H1 (cell line): ENCODE measurements at regions not wholly inside any gene's neighbourhood (a gene's known extent, or its start where the extent isn't known, plus 50 kb on each side); places are given as distances from the start of the nearest gene placed in this dataset.

Experiments used
- CTCF ChIA-PET: fragments of 300-600 bp; sonication (Branson Sonifier 250); formaldehyde crosslinking; loops from one replicate; lab custom pipeline; 2021; ENCODE audit not compliant: partially characterized antibody; lab: Charles Lee
- POLR2A ChIA-PET: fragments of 300-600 bp; sonication (Branson Sonifier 250); formaldehyde crosslinking; loops from one replicate; lab custom pipeline; 2021; ENCODE audit warnings: inconsistent platforms; ENCODE audit not compliant: partially characterized antibody; lab: Charles Lee
- DNase-seq, 2 experiments: peaks; one replicate each; pipeline versions ENCODE4 v3.0.0 to v3.0.0-alpha.2; 2010 to 2022; ENCODE audit warnings: low spot score in 2 of 2, low read depth in 1 of 2, mixed read lengths in 1 of 2
- FAIRE-seq: peaks from 2 replicates; lab custom pipeline; 2011; peaks lifted over from hg19 to GRCh38; lab: Jason Lieb, UNC
- H2AFZ ChIP-seq: 2 replicates; pipeline ENCODE4 v1.8.1; 2012; ENCODE audit warnings: low read length, inconsistent platforms
- H2AK5ac ChIP-seq: 2 replicates; pipeline ENCODE4 v1.6.1; 2013; ENCODE audit warnings: low read depth, low read length
- H2BK120ac ChIP-seq: replicated peaks from 2 replicates; pipeline ENCODE3; 2013; ENCODE audit warnings: low read depth, low read length, inconsistent platforms
- H2BK12ac ChIP-seq: 2 replicates; pipeline ENCODE4 v1.6.1; 2013; ENCODE audit warnings: low read depth, low read length
- H2BK15ac ChIP-seq: 2 replicates; pipeline ENCODE4 v1.6.1; 2013; ENCODE audit warnings: low read length
- H2BK20ac ChIP-seq: 2 replicates; pipeline ENCODE4 v1.6.1; 2013; ENCODE audit warnings: low read length
- H2BK5ac ChIP-seq: 2 replicates; pipeline ENCODE4 v1.6.1; 2013; ENCODE audit warnings: low read depth, low read length
- H3K14ac ChIP-seq: 2 replicates; pipeline ENCODE4 v1.6.1; 2013; ENCODE audit warnings: inconsistent platforms; ENCODE audit not compliant: insufficient read length
- H3K18ac ChIP-seq: 2 replicates; pipeline ENCODE4 v1.6.1; 2013; ENCODE audit warnings: low read length; ENCODE audit errors: extremely low read depth
- H3K23ac ChIP-seq: 2 replicates; pipeline ENCODE4 v1.6.1; 2013; ENCODE audit warnings: inconsistent platforms; ENCODE audit not compliant: insufficient read length
- H3K23me2 ChIP-seq: 2 replicates; pipeline ENCODE4 v1.6.1; 2013; ENCODE audit warnings: low read depth, low read length
- H3K27ac ChIP-seq: 2 replicates; pipeline ENCODE4 v1.6.1; 2011; ENCODE audit warnings: low read depth, low read length, inconsistent platforms
- H3K27me3 ChIP-seq, 4 experiments: replicated peaks in 1 of 4; 1 replicate in 1 of 4; 2 replicates in 3 of 4; pipeline versions ENCODE4 v1.6.1 to v1.8.1; 2011 to 2013; ENCODE audit warnings: low read length in 3 of 4, mild to moderate bottlenecking in 3 of 4, inconsistent platforms in 2 of 4, mixed read lengths in 2 of 4, moderate library complexity in 1 of 4; ENCODE audit not compliant: control insufficient read depth in 3 of 4, insufficient read depth in 3 of 4; ENCODE audit errors: extremely low read depth in 1 of 4
- H3K36me3 ChIP-seq, 4 experiments: 2 replicates each; pipeline versions ENCODE4 v1.6.1 to v1.8.1; 2011 to 2013; ENCODE audit warnings: mild to moderate bottlenecking in 4 of 4, low read length in 3 of 4, moderate library complexity in 2 of 4, control low read depth in 1 of 4, inconsistent platforms in 1 of 4; ENCODE audit not compliant: insufficient read depth in 4 of 4, control insufficient read depth in 2 of 4
- H3K4ac ChIP-seq: replicated peaks from 2 replicates; pipeline ENCODE3; 2013; ENCODE audit warnings: low read length, low read depth, mixed read lengths, inconsistent platforms; ENCODE audit not compliant: insufficient read length
- H3K4me1 ChIP-seq, 4 experiments: replicated peaks in 1 of 4; 1 replicate in 1 of 4; 2 replicates in 3 of 4; pipeline versions ENCODE4 v1.6.1 to v1.8.1; 2011 to 2013; ENCODE audit warnings: low read length in 3 of 4, inconsistent platforms in 2 of 4, mixed read lengths in 1 of 4; ENCODE audit not compliant: insufficient read depth in 4 of 4, control insufficient read depth in 3 of 4
- H3K4me2 ChIP-seq, 2 experiments: 2 replicates each; pipeline versions ENCODE4 v1.6.1 to v1.8.1; 2011 to 2013; ENCODE audit warnings: low read depth in 2 of 2, low read length in 2 of 2, control low read depth in 1 of 2, inconsistent platforms in 1 of 2, mild to moderate bottlenecking in 1 of 2; ENCODE audit not compliant: insufficient read depth in 1 of 2
- H3K4me3 ChIP-seq, 4 experiments: fragments of 200-600, 300-600 bp in 1 of 4; sonication (generic), shearing (Covaris generic), sonication (Bioruptor Twin) in 1 of 4; 2 replicates each; pipeline versions ENCODE4 v1.5.1 to v1.8.1; 2011 to 2016; ENCODE audit warnings: low read length in 4 of 4, low read depth in 3 of 4, control low read depth in 2 of 4, inconsistent platforms in 2 of 4, mild to moderate bottlenecking in 2 of 4, mixed read lengths in 1 of 4, moderate library complexity in 1 of 4; ENCODE audit not compliant: insufficient read depth in 2 of 4; ENCODE audit errors: extremely low read depth in 1 of 4
- H3K56ac ChIP-seq: replicated peaks from 2 replicates; pipeline ENCODE3; 2013; ENCODE audit warnings: low read depth, mild to moderate bottlenecking, mixed read lengths, low read length, inconsistent platforms; ENCODE audit not compliant: insufficient read length
- H3K79me1 ChIP-seq: 2 replicates; pipeline ENCODE4 v1.6.1; 2013; ENCODE audit warnings: low read depth, low read length, control low read depth
- H3K79me2 ChIP-seq, 2 experiments: 2 replicates each; pipeline versions ENCODE4 v1.6.1 to v1.8.1; 2012 to 2013; ENCODE audit warnings: low read length in 2 of 2, mild to moderate bottlenecking in 2 of 2, inconsistent platforms in 1 of 2; ENCODE audit not compliant: insufficient read depth in 2 of 2, control insufficient read depth in 1 of 2
- H3K9ac ChIP-seq, 4 experiments: replicated peaks in 1 of 4; 1 replicate in 1 of 4; 2 replicates in 3 of 4; pipeline versions ENCODE4 v1.6.1 to v1.8.1; 2011 to 2013; ENCODE audit warnings: low read depth in 3 of 4, low read length in 3 of 4, control low read depth in 2 of 4, mild to moderate bottlenecking in 2 of 4, moderate library complexity in 2 of 4, inconsistent platforms in 1 of 4; ENCODE audit errors: extremely low read depth in 1 of 4
- H3K9me3 ChIP-seq, 2 experiments: 2 replicates each; pipeline versions ENCODE4 v1.6.1 to v1.8.1; 2012 to 2013; ENCODE audit warnings: mild to moderate bottlenecking in 2 of 2, moderate library complexity in 2 of 2, control low read depth in 1 of 2, inconsistent platforms in 1 of 2, low read depth in 1 of 2, low read length in 1 of 2, mixed read lengths in 1 of 2; ENCODE audit not compliant: insufficient read depth in 2 of 2
- H4K20me1 ChIP-seq, 2 experiments: replicated peaks in 1 of 2; 2 replicates each; pipeline versions ENCODE3 to v1.8.1; 2011 to 2013; ENCODE audit warnings: inconsistent platforms in 2 of 2, low read length in 2 of 2, mild to moderate bottlenecking in 1 of 2; ENCODE audit not compliant: insufficient read depth in 2 of 2, control insufficient read depth in 1 of 2
- H4K5ac ChIP-seq: 2 replicates; pipeline ENCODE4 v1.6.1; 2013; ENCODE audit warnings: low read length, low read depth, mixed read lengths, inconsistent platforms; ENCODE audit not compliant: insufficient read length
- H4K8ac ChIP-seq: 2 replicates; pipeline ENCODE4 v1.8.0; 2013; ENCODE audit warnings: mild to moderate bottlenecking, moderate library complexity, low read length, inconsistent platforms; ENCODE audit not compliant: insufficient read depth; ENCODE audit errors: extremely low read depth
- H4K91ac ChIP-seq: replicated peaks from 2 replicates; pipeline ENCODE3; 2013; ENCODE audit warnings: low read length, mixed read lengths, inconsistent platforms; ENCODE audit not compliant: insufficient read length
- CHD1 ChIP-seq: IDR thresholded peaks from 2 replicates; pipeline ENCODE4 v1.6.1; 2012; ENCODE audit warnings: low read depth, low read length, improper control_type of control experiment
- CTBP2 ChIP-seq: IDR thresholded peaks from 2 replicates; pipeline ENCODE4 v1.7.0; 2011; ENCODE audit warnings: borderline replicate concordance, mild to moderate bottlenecking, moderate library complexity, mixed read lengths, low read length; ENCODE audit not compliant: insufficient read depth, insufficient read length
- EP300 ChIP-seq, 2 experiments: IDR thresholded peaks; 1 replicate in 1 of 2; 2 replicates in 1 of 2; pipeline ENCODE4 v1.6.1; 2011 to 2012; ENCODE audit warnings: low read depth in 2 of 2, low read length in 2 of 2, mild to moderate bottlenecking in 2 of 2, borderline replicate concordance in 1 of 2, inconsistent platforms in 1 of 2, moderate library complexity in 1 of 2
- GABPA ChIP-seq: IDR thresholded peaks from 2 replicates; pipeline ENCODE4 v1.6.1; 2011; ENCODE audit warnings: mild to moderate bottlenecking, low read length, moderate library complexity, borderline replicate concordance; ENCODE audit not compliant: insufficient read depth
- KDM5A ChIP-seq: fragments of 200-600 bp; IDR thresholded peaks from 2 replicates; pipeline ENCODE4 v1.7.1; 2012; ENCODE audit warnings: mild to moderate bottlenecking, low read length, inconsistent platforms, mixed read lengths
- RBBP5 ChIP-seq: IDR thresholded peaks from 2 replicates; pipeline ENCODE4 v1.7.1; 2012; ENCODE audit warnings: low read depth, mild to moderate bottlenecking, inconsistent platforms, low read length, moderate library complexity, borderline replicate concordance
- SIRT6 ChIP-seq: IDR thresholded peaks from one replicate; pipeline ENCODE4 v1.7.1; 2012; ENCODE audit warnings: low read length, inconsistent platforms
- WGBS, 2 experiments: shearing (Covaris generic) in 1 of 2; methylation state at CpG; one replicate each; pipeline versions ENCODE4 v1.1.6 to v1.1.7; 2013 to 2015; ENCODE audit warnings: low lambda C conversion rate in 2 of 2, mixed read lengths in 2 of 2, inconsistent platforms in 1 of 2, low coverage in 1 of 2, missing lambda C conversion rate in 1 of 2; ENCODE audit not compliant: insufficient replicate concordance in 2 of 2, insufficient coverage in 1 of 2, insufficient read length in 1 of 2; ENCODE audit errors: extremely low coverage in 1 of 2, missing lambda C conversion rate in 1 of 2; 5-methylcytosine and 5-hydroxymethylcytosine counted together
- TF ChIP-seq, protein P1 (sequence below): IDR thresholded peaks from 2 replicates; pipeline ENCODE4 v1.6.1; 2012; ENCODE audit warnings: inconsistent platforms

DNA sequence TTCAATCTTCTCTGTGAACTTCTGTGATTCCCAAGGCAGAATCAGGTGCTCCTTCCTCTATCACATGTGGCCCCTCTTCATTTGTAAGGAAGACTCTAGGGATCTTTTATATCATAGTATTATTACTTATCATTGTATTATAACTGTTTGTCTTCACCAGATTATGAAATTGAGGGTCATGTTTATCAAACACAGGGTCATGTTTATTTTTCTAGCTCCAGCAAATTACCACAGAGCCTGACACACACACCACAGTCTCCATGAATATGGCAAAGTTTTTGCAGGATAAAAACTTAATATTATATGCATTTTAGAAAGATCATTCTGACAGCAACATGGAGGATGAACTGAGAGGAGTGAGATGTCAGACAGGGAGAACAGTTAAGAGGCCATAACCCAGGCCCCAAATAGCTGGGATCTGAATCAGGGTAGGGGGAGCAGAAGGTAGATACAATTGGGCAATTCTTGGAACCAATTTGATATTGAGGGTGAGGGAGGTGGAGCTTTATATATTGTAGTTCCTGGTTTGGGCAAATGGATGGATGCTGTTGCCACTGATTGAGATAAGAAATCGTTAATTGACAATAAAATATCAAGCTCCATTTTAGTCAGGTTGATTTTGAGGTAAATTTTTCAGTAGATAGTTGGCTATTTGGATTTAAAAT lies 130.7 kb downstream of the DHRS2 start:
- 0% methylated on average over 1 of the region's 1 CpG; no CpG with 5 or more reads in 1 of the 2 experiments for WGBS, 2 experiments
- Histone ChIP-seq H4K20me1 (no peaks in the 10 kb centered on the region), H2AK5ac (no peak overlapping the region), H3K9me3 (peaks cover 30 to 48% of the 10 kb centered on the region in 2 experiments), H3K4ac (no peak overlapping the region), H3K23ac (no peak overlapping the region), H4K5ac (no peak overlapping the region), H2BK120ac (no peak overlapping the region), H2BK20ac (no peak overlapping the region), H2BK5ac (no peak overlapping the region), H3K23me2 (no peaks in the 10 kb centered on the region), H2AFZ (no peak overlapping the region), H3K9ac (no peak overlapping the region), H3K4me3 (no peak overlapping the region), H3K56ac (no peak overlapping the region), H4K91ac (no peak overlapping the region), H3K27ac (no peak overlapping the region), H3K14ac (no peak overlapping the region), H4K8ac (no peak overlapping the region), H3K18ac (no peak overlapping the region), H3K79me2 (no peaks in the 10 kb centered on the region), H2BK12ac (no peak overlapping the region), H2BK15ac (no peak overlapping the region), H3K4me1 (no peaks in the 10 kb centered on the region), H3K36me3 (no peaks in the 10 kb centered on the region), H3K4me2 (no peak overlapping the region), H3K27me3 (no peaks in the 10 kb centered on the region), H3K79me1 (no peaks in the 10 kb centered on the region)
- CTCF ChIA-PET, result interaction anchor here (1.4 kb wide), 1 partner anchor 134 kb away, joined by 3 read pairs; no protein-coding TSS in a partner anchor
- no peak for DNase-seq
- POLR2A ChIA-PET, result no interaction called here
- no peak for FAIRE-seq
- TF ChIP-seq KDM5A, result no peak
- no peak for TF ChIP-seq GABPA
- no peak for TF ChIP-seq RBBP5
- no peak for TF ChIP-seq CHD1
- TF ChIP-seq, protein P1, sequence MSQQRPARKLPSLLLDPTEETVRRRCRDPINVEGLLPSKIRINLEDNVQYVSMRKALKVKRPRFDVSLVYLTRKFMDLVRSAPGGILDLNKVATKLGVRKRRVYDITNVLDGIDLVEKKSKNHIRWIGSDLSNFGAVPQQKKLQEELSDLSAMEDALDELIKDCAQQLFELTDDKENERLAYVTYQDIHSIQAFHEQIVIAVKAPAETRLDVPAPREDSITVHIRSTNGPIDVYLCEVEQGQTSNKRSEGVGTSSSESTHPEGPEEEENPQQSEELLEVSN, result no peak
- no peak for TF ChIP-seq SIRT6
- TF ChIP-seq CTBP2, result no peak
- no peak for TF ChIP-seq EP300 (IDR thresholded peaks at IDR 0.05; ENCODE audit: borderline replicate concordance in 1 of 2, low read depth in 2 of 2, low read length in 2 of 2)
